Activated CD4-positive, alpha-beta T cell treated with anti-CD3 and anti-CD28 coated beads, Interleukin-2, Interleukin-6, amounts not matched to agents 100 ng/mL and 50 ng/mL, durations not matched to agents 16 hours and 8 hours (primary cell): ENCODE measurements at regions not wholly inside any gene's neighbourhood (a gene's known extent, or its start where the extent isn't known, plus 50 kb on each side); places are given as distances from the start of the nearest gene placed in this dataset.

Experiments
- DNase-seq: peaks from one replicate; pipeline ENCODE4 v3.0.0-alpha.2; 2020

DNA sequence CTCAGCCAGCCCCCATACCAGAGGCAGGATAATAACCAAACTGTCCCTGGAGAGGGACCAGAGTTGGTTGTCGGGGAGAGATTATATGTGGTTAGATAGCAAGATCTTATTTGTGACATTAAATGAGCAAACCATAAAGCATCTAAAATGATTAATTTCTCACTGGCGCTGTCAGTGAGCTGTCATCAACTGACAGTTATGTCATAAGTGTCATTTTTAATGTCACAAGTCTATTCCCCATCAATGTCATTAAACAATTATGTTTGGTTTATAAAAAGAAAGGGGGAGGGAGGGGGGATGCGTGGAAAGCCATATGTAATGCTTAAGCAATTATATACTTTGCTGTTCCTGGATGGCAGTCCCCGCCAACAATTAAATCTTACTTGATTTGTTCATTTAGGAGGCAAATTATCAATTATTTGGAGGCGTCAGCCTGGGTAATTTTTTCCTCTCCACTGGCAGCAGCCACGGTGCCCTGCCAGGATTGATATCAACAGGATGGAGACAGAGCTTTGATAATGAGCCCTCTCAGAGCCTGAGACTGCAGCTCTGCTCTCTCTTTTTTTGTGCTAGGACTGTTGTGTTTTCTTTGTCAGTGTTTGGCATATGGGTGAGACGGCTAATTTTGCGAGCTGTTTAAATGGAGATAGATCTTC lies 333.6 kb upstream of the CAMK1G start:
- DNase-seq = no peak

DNA sequence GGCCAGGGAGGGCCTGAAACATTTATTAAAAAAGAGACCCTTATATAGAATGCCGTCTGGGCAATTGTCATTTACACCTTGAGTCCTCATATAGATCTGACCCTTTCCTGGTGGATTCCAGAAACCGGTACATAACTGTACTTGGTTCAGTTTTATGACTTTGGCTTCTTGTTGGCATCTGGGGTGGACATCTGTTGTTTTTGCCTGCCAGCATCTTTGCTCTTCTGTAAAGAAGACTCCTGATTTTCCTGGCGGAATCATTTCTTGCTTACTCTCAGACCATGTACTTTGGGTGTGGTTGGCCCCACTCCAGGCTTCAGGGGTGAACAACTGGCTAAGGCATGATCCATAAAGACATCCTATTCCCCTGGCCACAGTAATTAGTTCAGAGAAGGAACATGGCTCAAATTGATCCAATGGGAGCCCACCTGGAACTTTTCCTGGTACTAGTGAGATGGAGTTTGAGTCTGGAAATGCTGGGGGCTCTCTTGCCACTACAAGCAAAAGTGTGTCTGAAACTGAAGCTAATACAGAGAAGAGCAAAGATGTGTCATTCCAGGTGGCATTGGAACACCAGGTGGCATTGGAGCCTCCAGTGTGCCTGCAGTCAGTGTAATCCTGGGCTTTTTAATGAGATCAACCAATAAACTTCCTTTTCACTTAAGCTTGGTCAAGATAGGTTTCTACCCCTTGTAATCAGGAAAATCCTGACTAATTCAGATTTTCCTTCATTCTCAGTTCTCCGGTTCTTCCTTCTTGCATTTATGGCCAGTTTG lies 332.5 kb upstream of the CAMK1G start:
- DNase-seq = no peak

DNA sequence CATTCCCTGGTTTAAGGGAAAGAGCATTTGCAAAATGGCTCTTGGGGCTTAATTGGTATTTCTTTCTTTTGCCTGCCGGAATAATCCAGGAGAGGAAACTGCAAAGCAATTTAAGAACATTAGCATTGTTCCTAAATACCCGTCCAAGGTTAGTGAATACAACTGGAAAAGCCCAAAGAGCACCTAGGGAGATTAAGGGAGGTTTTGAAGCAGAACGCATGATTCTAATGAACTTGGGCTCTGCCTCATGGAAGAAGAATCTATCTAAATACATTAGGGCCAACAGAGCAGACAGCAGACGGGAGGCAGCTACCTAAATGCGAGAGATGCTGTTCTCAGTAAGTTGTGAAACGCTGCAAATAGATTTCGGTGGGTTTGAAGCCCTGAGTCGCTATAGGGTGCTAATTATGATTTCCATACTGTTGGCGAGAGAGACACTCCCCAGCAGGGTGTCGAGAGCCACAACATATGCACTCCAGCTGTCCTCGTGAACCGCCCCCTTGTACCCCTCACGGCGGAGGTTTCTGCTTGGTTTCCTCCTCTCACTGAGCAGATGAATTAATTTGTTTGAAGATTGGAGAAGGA lies 326.7 kb upstream of the CAMK1G start:
- DNase-seq = no peak

DNA sequence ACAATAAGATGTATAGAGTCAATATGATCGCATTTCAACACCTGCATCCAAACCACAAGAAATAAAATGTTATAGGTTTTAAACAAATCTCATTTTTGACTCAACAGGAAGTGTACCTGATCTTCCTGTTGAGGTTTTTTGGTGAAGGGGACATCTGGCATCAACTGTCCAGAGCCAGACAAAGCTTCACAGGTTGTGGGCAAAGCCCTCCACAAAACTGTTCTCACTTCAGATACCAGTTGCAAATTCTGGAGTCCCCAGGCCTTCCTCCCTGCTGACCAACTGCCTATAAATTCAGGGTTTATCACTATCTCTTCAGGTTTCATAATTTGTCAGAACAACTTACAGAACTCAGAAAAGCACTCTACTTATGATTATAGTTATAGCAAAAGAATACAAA lies 326.1 kb upstream of the CAMK1G start:
- no peak for DNase-seq

DNA sequence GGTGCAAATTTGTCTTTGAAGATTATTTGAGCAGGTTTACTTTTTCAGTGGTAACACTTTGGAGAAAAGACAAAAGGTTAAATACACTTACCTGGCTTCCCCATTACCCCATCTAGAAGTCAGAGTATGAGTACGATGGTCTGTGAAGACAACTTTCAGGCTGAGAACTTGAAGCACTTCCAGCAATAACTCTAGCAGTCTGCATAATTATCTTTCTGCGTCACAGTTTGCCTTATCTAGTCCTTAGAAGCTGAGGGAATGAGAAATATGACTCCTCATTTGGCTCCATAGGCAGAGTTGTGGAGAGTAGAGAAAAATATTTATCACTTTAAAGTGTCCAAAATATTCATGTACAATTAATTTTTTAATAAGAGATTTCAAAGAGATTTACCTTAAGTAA lies 323.4 kb upstream of the CAMK1G start:
- DNase-seq = no peak

DNA sequence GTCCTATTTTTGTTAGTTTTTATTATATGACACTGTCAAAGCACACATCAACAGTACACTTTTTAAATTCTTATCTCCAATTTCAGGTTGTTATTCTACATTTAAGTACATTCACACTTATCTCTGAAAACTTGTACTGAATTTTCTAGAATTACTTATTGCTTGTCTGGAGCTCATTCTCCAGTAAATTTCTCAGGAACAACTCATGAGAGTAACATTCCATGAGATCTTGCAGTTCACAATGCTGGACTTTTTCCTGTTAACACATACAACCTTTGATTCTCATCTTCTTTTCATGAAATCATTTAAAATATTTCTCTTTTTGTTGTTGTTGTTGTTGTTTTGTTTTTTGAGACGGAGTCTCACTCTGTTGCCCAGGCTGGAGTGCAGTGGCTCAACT lies 320.9 kb upstream of the CAMK1G start:
- no peak for DNase-seq

DNA sequence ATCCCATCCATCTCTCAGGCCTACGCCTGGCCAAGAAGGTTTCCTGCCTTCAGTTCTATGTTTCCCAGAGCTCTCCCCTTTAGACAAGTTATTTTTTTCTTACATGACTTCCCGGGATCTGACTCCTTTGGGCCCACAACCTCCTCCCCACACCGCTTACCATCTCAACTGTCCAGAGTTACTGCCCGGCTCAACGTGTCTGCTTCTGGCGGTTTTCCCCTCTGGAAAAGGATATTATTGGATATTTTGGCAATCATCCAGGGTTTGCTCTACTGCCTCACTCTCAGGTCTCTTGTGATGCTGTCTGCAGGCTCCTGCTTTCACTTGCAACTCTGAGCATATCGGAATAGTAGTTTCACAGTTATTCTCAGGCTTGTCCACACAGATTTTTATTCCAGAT lies 318.2 kb upstream of the CAMK1G start:
- DNase-seq = no peak

DNA sequence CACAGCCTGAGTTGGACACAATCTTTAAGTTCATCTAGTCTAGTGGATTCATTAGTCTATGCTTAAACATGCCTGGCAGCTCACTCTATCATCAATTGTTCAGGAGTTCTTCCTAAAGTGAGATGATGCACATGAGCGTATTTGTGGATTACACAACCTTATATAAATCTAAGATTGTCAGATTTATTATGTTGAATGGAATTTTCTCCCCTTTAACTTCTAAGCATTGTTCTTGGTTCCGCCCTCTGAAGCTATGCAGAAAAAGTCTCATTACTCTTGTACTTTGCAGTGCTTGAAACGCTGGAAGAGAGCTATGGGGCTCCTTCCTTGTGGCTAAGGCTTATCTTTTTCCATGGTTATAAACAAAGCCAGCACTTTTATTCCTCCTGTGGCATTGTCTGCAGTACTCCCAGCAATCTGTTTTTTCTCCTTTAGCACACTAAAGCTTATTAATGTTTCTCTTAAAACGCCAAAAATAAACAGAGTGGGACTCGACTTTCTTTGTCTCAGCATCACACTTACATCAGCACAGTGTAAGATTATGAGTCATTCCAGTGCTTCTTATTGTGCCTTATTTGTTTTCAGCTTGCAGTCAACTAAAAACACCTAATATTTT lies 316.8 kb upstream of the CAMK1G start:
- no peak for DNase-seq

DNA sequence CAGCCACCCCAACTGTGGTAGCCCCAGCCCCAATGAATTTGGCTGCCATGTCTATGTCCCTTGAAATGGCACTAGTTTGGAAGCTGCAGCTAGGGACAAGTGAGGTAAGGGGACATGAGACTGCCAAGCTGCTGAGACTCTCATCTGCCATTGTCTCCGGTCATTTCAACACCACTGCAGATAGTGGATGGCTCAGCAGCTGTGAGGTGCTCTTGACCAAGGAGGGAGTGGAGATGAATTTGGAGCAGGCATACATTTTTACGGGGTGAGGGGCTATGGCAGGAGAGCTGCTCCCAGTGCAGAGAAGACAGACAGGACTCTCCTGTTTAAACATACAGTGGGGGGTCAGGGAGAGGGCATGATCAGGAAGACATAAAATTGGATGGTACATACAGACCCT lies 315.5 kb upstream of the CAMK1G start:
- DNase-seq = no peak

DNA sequence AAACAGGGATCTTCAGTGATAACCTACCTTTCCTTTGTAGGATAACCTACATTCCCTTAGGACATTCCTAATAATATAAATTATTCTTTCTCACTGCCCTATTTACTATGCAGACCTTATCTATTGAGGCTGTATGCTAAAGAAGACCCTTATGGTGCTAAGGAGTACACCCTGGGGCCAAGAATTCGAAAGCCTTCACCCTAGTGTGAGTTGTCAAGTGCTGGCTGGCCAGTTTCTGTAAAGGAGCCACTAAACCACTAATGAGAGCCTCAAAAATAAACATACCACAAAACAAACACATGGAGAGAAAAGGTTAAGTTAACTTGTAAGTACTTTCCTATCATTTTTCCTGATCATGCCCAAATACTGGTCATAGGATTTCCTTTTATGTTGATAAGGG lies 315.0 kb upstream of the CAMK1G start:
- DNase-seq = no peak

DNA sequence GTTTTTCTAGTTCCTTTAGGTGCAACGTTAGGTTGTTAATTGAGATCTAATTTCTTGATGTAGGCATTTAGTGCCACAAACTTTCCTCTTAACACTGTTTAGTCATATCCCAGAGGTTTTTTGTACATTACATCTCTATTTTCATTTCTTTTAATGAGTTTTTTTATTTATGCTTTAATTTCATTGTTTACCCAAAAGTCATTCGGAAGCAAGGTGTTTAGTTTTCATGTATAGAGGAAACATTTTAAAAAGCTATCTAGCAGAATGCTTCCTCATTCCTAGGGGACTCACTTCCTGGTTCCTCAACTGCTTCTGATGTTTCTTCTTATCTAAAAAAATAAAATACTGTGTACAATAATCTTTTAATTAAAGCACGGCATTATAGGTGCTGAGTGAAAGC lies 307.2 kb upstream of the CAMK1G start:
- no peak for DNase-seq

DNA sequence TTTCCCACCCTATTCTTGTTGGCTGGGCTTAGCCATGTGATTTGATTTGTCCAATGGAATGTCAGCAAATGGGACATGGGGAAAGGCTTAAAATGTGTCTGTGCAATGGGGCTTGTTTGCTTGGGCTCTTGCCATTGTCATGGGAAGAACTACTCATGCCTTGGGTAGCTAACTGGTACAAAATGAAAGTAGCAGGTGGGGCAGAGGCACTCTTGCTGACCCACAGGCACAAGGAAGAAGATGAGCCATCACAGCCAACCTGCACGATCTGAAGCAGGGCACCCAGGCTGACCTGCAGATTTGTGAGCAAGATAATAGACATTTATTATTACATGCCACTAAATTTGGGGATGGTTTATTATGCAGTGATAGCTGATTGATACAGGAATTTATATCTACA lies 305.9 kb upstream of the CAMK1G start:
- DNase-seq = no peak

DNA sequence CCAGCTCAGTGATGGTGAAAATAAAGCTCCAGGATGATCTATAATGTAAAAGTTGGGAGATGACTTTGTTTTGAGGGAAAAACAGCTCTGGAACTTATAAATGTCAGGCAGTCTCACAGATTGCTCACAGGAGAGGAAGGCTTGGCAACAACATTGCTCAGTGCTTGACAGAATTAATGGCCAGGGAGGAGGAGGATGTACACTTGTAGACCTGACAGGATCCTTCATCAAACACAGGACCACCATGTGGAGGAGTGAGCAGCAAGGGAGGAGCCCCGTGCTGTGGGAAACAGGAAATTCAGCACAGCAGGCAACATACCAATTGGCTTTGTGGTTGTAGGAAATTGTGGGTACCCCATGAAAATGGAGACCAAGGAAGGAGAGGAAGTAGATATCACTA lies 291.8 kb upstream of the CAMK1G start:
- DNase-seq = no peak

DNA sequence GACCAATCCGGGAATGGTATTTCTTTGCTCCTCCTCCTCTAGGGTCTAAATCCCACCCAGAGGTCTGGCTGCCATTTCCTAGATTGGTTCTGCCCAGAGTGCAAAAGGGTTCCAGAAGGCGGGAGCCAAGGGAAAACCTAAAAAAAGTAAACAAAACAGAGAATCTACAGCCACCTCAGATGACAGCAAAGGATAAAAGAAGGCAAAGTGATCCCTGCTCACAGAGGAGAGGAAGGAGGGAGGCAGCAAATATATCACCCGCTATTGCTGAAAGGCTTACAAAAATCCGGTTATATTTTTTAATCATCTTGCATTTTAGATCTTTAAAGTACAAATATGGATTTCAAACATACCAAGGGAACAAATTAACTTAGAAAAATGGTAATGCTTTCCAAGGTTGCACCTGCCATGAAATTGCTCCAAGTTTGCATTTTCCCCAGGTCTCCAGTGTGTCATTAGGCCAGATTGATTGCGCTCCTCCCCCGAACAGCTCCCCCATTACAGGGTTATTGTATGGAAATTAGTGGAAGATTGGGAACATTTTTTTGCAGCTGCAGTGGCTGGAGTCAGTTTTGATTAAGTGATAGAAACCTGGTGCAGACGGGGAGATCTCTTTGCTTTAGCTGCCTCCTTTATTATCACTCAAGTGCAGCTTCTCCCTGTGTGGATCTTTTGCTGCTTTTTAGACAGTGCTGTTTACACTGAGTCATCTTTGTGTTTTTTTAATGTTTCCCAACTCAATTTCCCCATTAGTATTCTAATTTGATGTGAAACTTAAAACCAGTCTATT lies 280.5 kb upstream of the CAMK1G start:
- no peak for DNase-seq

DNA sequence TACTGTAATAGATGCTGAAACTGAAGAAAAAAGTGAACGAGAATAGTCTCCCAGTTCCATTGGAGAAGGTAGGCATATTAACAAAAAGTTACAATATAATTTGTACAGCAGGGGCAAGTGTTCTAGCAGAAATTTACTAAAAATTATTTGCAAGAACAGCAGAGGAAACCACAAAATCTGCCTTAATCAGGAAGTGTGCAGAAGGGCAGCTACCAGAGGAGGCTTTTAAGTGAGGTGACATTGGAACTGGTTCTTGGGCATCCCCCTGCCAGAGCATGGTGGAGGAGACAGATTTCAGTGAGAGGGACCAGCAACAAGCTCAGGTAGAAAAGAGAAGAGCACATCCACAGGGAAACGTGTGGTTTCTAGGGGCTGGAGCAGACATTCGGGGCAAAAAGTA lies 279.3 kb upstream of the CAMK1G start:
- DNase-seq = no peak

DNA sequence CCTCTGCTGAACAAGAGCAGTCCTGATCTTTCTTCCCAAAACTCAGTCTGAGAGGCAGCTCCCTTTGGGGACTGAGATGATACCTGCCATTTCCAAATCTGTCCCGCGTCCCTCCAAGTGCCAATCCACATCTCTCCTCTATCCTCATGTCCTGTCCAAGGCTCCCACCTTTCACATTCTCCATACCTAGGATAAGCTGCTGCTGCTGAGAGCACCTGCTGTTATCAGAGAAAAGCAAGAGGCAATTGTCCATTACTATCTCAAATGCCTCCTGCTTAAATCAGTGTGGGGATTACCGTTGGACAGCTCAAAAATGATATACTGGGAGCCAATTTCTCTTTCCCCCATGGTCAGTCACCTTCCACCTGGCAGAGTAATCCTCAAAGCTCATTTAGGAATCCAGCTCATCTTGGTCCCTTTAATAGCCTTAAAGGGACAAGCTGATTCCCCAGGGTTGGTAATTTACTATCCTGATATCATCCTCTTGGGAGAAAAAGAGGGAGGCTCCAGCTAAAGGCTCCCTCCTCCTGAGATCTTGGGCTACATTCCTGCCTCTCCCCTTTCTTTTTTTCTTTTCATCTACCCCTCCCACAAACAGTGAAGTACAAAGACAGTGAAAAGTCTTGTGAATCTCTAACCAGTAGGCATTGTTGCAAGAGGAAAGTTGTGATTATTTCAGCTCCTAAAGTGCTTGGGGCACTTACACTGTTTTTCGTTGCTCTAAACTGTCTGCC lies 278.1 kb upstream of the CAMK1G start:
- no peak for DNase-seq

DNA sequence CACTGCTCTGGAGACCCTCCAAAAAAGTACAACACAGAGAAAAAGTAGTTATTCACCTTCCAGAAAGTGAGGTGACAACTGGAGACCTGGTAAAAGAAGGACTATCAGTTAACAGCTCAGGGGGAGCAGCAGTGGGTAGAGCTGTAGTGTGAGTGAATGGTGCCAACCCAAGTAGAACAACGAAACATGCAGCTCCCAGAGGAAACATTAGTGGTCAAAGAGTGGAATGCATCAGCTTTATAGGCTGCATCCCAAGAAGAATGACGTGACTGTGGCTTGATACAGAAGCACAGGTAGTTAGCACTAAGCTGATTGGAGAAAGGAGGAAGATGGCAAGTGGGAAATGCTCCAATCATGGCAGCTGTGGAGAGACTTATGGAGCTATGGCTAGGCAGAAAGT lies 275.7 kb upstream of the CAMK1G start:
- DNase-seq = no peak

DNA sequence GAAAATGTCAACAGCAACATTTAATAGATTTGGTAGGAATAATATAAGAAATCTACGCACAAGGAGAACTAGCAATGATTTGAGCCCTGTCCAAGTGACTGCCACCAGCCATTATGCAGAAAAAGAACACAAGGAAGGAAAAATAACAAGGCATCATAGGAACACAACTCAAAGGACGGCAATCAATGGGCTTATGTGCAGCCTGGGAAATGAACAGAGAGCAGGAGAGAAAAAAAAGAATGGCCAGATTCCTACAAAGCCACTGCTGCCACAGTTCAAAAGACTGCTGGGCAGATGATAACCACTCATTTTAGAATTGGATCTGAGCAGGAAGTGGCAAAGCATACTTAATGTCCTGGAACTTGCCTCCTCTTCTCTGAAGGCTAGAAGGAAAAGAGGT lies 274.3 kb upstream of the CAMK1G start:
- no peak for DNase-seq

DNA sequence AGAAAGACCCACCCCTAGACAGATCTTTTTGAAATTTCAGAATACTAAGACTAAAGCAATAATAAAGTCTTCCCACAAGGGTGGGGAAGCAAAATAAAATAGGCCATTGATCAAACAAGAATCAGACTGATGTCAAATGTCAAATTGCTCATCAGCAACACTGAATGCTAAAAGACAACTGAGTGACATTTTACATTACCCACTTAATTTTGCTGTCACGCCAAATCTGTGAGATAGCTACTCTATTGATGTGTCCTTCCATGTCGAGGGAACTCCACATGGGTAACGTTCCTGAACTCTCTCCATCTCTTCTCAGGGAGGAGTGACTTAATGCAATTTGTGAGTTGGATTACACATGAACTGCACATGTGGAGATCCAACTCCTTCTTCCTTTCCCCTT lies 271.7 kb upstream of the CAMK1G start:
- no peak for DNase-seq

DNA sequence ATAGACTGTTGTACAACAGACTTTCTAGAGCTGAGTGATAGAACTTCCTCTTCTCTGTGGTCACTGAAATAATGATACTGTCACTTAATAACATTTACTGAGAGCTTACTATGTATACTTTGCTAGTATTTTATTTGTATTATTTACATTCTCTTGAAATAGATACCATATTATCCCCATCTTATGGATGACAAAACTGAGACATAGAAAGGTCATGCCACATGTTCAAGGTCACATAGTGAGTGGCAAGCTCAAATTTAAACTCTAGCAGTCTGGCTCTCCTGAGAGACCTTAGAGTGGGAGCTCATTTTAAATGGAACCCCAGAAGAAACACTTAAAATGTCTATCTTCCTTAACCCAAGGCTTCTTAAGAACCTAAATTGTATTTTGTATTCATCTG lies 266.6 kb upstream of the CAMK1G start:
- DNase-seq = no peak

DNA sequence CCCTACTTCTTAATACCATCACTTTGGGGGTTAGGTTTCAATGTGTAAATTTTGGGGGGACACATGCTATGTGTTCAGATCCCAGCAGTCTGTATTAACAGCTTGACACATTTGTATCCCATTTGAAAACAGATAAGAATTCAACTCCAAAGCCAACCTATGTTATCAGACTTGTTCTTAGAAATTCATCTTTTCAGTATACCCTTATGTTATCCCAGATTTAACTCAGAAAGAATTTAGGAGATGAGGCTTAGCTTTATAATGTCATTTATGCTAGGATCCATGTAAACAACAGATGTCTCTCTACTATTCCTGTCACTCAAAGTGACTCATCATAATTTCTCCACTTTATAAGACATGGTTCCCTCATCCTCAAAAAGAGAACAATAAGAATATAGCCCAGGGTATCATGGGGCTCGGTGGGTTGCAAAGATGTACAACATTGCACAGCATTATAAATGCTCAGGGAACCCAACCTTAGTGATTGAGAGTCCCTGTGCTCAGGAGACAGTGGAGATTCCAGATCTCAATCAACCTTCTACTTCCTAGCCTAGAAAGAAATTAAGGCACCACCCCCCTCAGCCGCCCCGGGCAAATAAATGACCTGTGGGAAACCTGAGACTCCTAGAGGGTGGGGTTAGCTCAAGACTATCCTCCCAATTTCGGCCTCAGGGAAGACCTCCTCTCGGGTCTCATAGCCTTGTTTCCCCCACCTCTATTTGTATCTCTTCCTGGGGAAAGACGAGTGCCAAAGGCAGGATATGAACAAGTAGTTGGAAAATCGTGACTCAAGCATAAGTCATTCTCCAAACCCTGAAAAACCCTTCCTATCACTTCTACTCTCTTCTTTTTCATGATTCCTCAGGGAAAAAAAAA lies 265.1 kb upstream of the CAMK1G start:
- DNase-seq = no peak

DNA sequence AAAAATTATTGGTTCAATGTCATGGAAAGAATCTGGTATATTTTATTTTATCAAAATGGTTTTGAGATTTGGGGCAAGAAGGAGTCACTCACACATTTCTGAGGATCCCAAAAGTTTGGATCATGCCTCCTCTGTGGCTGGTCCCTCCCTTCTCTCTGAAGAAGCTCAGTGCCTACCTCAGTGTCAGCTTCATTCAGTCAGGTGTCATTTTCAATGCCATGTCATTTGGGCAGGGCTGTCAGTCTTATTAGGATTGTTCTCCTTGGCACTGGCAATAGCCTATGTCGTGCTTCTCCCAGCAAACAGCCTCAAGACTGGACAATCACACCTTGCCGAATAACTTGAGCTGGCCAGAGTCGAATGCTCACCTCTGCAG lies 264.5 kb upstream of the CAMK1G start:
- DNase-seq = no peak
